K562 (cell line): ENCODE measurements at regions not wholly inside any gene's neighbourhood (a gene's known extent, or its start where the extent isn't known, plus 50 kb on each side); places are given as distances from the start of the nearest gene placed in this dataset.

Experiments
- CTCF ChIP-seq, 3 experiments: IDR thresholded peaks in 2 of 3; conservative IDR thresholded peaks in 1 of 3; 2 replicates each; pipeline ENCODE4 v1.5.1; 2011 to 2012; ENCODE audit warnings: low read length in 3 of 3, mild to moderate bottlenecking in 3 of 3, control low read depth in 2 of 3, improper control_type of control experiment in 1 of 3, inconsistent platforms in 1 of 3, low read depth in 1 of 3, mixed read lengths in 1 of 3, moderate library complexity in 1 of 3; ENCODE audit not compliant: insufficient read depth in 2 of 3
- HNRNPLL ChIP-seq: fragments of 200-400 bp; formaldehyde crosslinking; IDR thresholded peaks from 2 replicates; pipeline ENCODE4 v1.6.1; 2017; ENCODE audit warnings: low read length, low read depth, mild to moderate bottlenecking; ENCODE audit not compliant: poor library complexity, severe bottlenecking
- KLF6 ChIP-seq: fragments of 250-450 bp; sonication (Bioruptor Pico); IDR thresholded peaks from 2 replicates; pipeline ENCODE4 v1.4.0; 2020; ENCODE audit warnings: mild to moderate bottlenecking, moderate library complexity, borderline replicate concordance
- NRF1 ChIP-seq, 2 experiments: fragments of 450-650 bp; IDR thresholded peaks in 1 of 2; conservative IDR thresholded peaks in 1 of 2; 2 replicates each; pipeline ENCODE4 v1.6.1; 2014; ENCODE audit warnings: mild to moderate bottlenecking in 2 of 2
- POLR2A ChIP-seq: fragments of 450-650 bp; conservative IDR thresholded peaks from 2 replicates; pipeline ENCODE4 v1.6.1; 2016
- ZBTB26 ChIP-seq: fragments of 450-650 bp; formaldehyde crosslinking; IDR thresholded peaks from 2 replicates; pipeline ENCODE4 v1.4.0; 2022; ENCODE audit warnings: missing genetic modification characterization

GRCh38 chr18:37691162-37691561 is 125.6 kb upstream of the CELF4 start:
- no peak for TF ChIP-seq KLF6 (CRISPR knock-in tag)
- no peak for TF ChIP-seq ZBTB26 (CRISPR knock-in tag)
- TF ChIP-seq POLR2A, result no peak
- TF ChIP-seq HNRNPLL, result no peak
- no peak for TF ChIP-seq CTCF (IDR thresholded peaks at IDR 0.05 in 2 of 3, conservative IDR thresholded peaks at IDR 0.05 in 1 of 3; ENCODE audit: insufficient read depth in 2 of 3, low read depth in 1 of 3, low read length in 3 of 3)
- no peak for TF ChIP-seq NRF1 (conservative IDR thresholded peaks at IDR 0.05 in 1 of 2, IDR thresholded peaks at IDR 0.05 in 1 of 2)
